SK-N-SH (cell line): ENCODE measurements at regions not wholly inside any gene's neighbourhood (a gene's known extent, or its start where the extent isn't known, plus 50 kb on each side); places are given as distances from the start of the nearest gene placed in this dataset.

Experiments used
- CTCF ChIA-PET: fragments of 300-600, 350-600 bp; formaldehyde crosslinking; extraction: SDS; loops from one replicate; lab custom pipeline; 2021; lab: Yijun Ruan, JAX
- POLR2A ChIA-PET: fragments of 350-600 bp; sonication (Branson Sonifier 250); formaldehyde crosslinking; extraction: SDS; loops from one replicate; lab custom pipeline; 2020; ENCODE audit warnings: antibody characterized with exemption, inconsistent platforms; lab: Yijun Ruan, JAX
- DNase-seq: peaks from one replicate; pipeline ENCODE4 v3.0.0; 2012
- H2AFZ ChIP-seq: fragments of 200-600 bp; sonication (generic); 2 replicates; pipeline ENCODE4 v1.8.1; 2016; ENCODE audit warnings: antibody characterized with exemption, mild to moderate bottlenecking, low read depth
- H3F3A ChIP-seq: fragments of 200-600 bp; sonication (generic); replicated peaks from 2 replicates; pipeline ENCODE3; 2016; ENCODE audit warnings: antibody characterized with exemption, mild to moderate bottlenecking; ENCODE audit not compliant: insufficient read depth
- H3K27ac ChIP-seq, 2 experiments: fragments of 200-500 bp in 1 of 2; fragments of 200-600 bp in 1 of 2; sonication (Bioruptor generic) in 1 of 2; sonication (generic), shearing (Covaris generic) in 1 of 2; 2 replicates each; pipeline versions ENCODE4 v1.5.1 to v1.6.1; 2014 to 2016; ENCODE audit warnings: low read depth in 2 of 2, inconsistent platforms in 1 of 2, low read length in 1 of 2, mild to moderate bottlenecking in 1 of 2, mixed read lengths in 1 of 2
- H3K27me3 ChIP-seq: fragments of 200-600 bp; sonication (generic), shearing (Covaris generic); 2 replicates; pipeline ENCODE4 v1.6.1; 2016; ENCODE audit warnings: mixed run types; ENCODE audit not compliant: insufficient read depth
- H3K36me3 ChIP-seq, 2 experiments: fragments of 200-500 bp in 1 of 2; fragments of 200-600 bp in 1 of 2; sonication (Bioruptor generic) in 1 of 2; sonication (generic) in 1 of 2; replicated peaks in 1 of 2; 2 replicates each; pipeline versions ENCODE3 to v1.5.1; 2014 to 2016; ENCODE audit warnings: low read length in 1 of 2, mild to moderate bottlenecking in 1 of 2; ENCODE audit not compliant: insufficient read depth in 2 of 2, control insufficient read depth in 1 of 2
- H3K4me1 ChIP-seq, 2 experiments: fragments of 200-500 bp in 1 of 2; fragments of 200-600 bp in 1 of 2; sonication (Bioruptor generic) in 1 of 2; sonication (generic), shearing (Covaris generic) in 1 of 2; 2 replicates each; pipeline versions ENCODE4 v1.5.1 to v1.6.1; 2014 to 2016; ENCODE audit warnings: low read depth in 1 of 2, low read length in 1 of 2, mixed run types in 1 of 2; ENCODE audit not compliant: insufficient read depth in 2 of 2, control insufficient read depth in 1 of 2
- H3K4me2 ChIP-seq: fragments of 200-600 bp; sonication (generic), shearing (Covaris generic); 2 replicates; pipeline ENCODE4 v1.6.1; 2017; ENCODE audit warnings: mixed run types
- H3K4me3 ChIP-seq, 2 experiments: fragments of 200-500 bp in 1 of 2; fragments of 200-600 bp in 1 of 2; sonication (Bioruptor generic) in 1 of 2; sonication (generic), shearing (Covaris generic) in 1 of 2; 2 replicates each; pipeline versions ENCODE4 v1.5.1 to v1.8.1; 2014 to 2016; ENCODE audit warnings: low read depth in 2 of 2, inconsistent platforms in 1 of 2, low read length in 1 of 2, mild to moderate bottlenecking in 1 of 2, mixed read lengths in 1 of 2, moderate library complexity in 1 of 2
- H3K79me2 ChIP-seq: fragments of 200-600 bp; sonication (generic); 2 replicates; pipeline ENCODE4 v1.8.1; 2017; ENCODE audit warnings: mild to moderate bottlenecking; ENCODE audit not compliant: insufficient read depth
- H3K9ac ChIP-seq: fragments of 200-600 bp; sonication (generic); 2 replicates; pipeline ENCODE4 v1.6.1; 2017; ENCODE audit warnings: mixed run types
- H3K9me2 ChIP-seq: fragments of 200-600 bp; sonication (generic); 2 replicates; pipeline ENCODE4 v1.6.1; 2017; ENCODE audit warnings: mixed run types
- H3K9me3 ChIP-seq: fragments of 200-600 bp; sonication (generic); 2 replicates; pipeline ENCODE4 v1.6.1; 2017; ENCODE audit warnings: mixed run types, mild to moderate bottlenecking, moderate library complexity
- H4K20me1 ChIP-seq: fragments of 200-600 bp; sonication (generic); 2 replicates; pipeline ENCODE4 v1.6.1; 2017; ENCODE audit warnings: mild to moderate bottlenecking, mixed run types; ENCODE audit not compliant: insufficient read depth
- EZH2phosphoT487 ChIP-seq: fragments of 200-600 bp; sonication (generic); IDR thresholded peaks from 2 replicates; pipeline ENCODE4 v1.6.1; 2017; ENCODE audit warnings: low read depth, mixed run types, mild to moderate bottlenecking, antibody characterized with exemption, moderate library complexity, borderline replicate concordance
- GATA2 ChIP-seq: sonication (generic); formaldehyde crosslinking; IDR thresholded peaks from 2 replicates; pipeline ENCODE4 v1.5.0; 2020; ENCODE audit warnings: mild to moderate bottlenecking, missing genetic modification reagents
- JUND ChIP-seq: IDR thresholded peaks from 2 replicates; pipeline ENCODE4 v1.4.0; 2012
- RAD21 ChIP-seq: IDR thresholded peaks from 2 replicates; pipeline ENCODE4 v1.6.1; 2012; ENCODE audit warnings: mild to moderate bottlenecking, low read length
- YY1 ChIP-seq: IDR thresholded peaks from 2 replicates; pipeline ENCODE4 v1.4.0; 2012; ENCODE audit warnings: low read depth, mild to moderate bottlenecking
- WGBS: methylation state at CpG from one replicate; pipeline ENCODE4 v1.1.6; 2017; ENCODE audit warnings: low lambda C conversion rate; 5-methylcytosine and 5-hydroxymethylcytosine counted together
- TF ChIP-seq, protein P1 (sequence below): IDR thresholded peaks from 2 replicates; pipeline ENCODE4 v1.4.0; 2012; ENCODE audit warnings: low read depth, borderline replicate concordance
- TF ChIP-seq, protein P2 (sequence below): IDR thresholded peaks from 2 replicates; pipeline ENCODE4 v1.6.1; 2012; ENCODE audit warnings: mild to moderate bottlenecking, low read depth, low read length, moderate library complexity

DNA sequence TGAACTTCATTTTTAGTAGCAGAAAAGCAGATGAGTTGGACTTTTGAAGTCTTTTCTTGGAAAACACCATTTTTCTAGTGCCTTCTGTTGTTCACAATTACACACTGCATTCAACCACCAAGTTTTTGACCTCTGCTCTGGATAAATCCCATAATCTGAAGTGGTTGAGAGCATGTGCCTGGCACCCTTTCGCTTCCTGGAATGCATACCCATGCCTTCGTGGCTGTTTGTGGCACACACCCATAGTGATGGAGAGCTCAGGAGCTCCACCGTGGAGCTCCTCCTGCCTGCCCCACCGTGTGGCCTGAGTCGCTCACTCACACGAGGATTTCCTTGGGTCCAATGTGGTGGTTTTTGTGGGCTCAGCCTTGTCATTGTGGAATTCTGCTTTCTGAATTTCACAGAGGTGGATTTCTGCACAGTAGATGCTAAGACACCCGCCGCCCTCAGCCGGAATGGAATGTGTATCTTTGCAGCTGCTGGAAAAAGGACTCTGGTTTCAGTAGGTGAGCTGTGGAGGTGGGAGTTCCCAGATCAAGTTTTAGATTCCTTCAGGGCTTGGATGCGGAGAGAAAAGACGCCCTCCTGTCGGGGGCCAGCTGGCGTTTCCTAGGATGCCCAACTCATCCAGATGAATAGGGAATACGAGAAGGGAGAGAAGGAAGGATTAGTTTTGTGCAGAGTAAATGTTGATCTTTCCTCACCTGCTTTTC, 500.4 kb downstream of the IRX1 start:
- Histone ChIP-seq H2AFZ (no peak overlapping the region), H4K20me1 (no peaks in the 10 kb centered on the region), H3K36me3 (no peaks in the 10 kb centered on the region), H3K4me3 (no peak overlapping the region), H3K9me3 (no peaks in the 10 kb centered on the region), H3K4me1 (no peaks in the 10 kb centered on the region), H3K27me3 (no peaks in the 10 kb centered on the region), H3K27ac (no peak overlapping the region), H3K9ac (no peak overlapping the region), H3K4me2 (no peak overlapping the region), H3K9me2 (no peaks in the 10 kb centered on the region), H3K79me2 (no peaks in the 10 kb centered on the region), H3F3A (no peaks in the 10 kb centered on the region)
- WGBS = 5% methylated on average over 11 of the region's 14 CpGs
- no peak for DNase-seq
- ChIA-PET CTCF (interaction anchor here (0.9 kb wide), 1 partner anchor 25 kb away, joined by 3 read pairs; no protein-coding TSS in a partner anchor), POLR2A (no interaction called here)
- TF ChIP-seq JUND (no peak), RAD21 (no peak), GATA2 (no peak), YY1 (no peak), EZH2phosphoT487 (no peak)
- TF ChIP-seq, protein P1, sequence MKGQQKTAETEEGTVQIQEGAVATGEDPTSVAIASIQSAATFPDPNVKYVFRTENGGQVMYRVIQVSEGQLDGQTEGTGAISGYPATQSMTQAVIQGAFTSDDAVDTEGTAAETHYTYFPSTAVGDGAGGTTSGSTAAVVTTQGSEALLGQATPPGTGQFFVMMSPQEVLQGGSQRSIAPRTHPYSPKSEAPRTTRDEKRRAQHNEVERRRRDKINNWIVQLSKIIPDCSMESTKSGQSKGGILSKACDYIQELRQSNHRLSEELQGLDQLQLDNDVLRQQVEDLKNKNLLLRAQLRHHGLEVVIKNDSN = no peak
- TF ChIP-seq, protein P2, sequence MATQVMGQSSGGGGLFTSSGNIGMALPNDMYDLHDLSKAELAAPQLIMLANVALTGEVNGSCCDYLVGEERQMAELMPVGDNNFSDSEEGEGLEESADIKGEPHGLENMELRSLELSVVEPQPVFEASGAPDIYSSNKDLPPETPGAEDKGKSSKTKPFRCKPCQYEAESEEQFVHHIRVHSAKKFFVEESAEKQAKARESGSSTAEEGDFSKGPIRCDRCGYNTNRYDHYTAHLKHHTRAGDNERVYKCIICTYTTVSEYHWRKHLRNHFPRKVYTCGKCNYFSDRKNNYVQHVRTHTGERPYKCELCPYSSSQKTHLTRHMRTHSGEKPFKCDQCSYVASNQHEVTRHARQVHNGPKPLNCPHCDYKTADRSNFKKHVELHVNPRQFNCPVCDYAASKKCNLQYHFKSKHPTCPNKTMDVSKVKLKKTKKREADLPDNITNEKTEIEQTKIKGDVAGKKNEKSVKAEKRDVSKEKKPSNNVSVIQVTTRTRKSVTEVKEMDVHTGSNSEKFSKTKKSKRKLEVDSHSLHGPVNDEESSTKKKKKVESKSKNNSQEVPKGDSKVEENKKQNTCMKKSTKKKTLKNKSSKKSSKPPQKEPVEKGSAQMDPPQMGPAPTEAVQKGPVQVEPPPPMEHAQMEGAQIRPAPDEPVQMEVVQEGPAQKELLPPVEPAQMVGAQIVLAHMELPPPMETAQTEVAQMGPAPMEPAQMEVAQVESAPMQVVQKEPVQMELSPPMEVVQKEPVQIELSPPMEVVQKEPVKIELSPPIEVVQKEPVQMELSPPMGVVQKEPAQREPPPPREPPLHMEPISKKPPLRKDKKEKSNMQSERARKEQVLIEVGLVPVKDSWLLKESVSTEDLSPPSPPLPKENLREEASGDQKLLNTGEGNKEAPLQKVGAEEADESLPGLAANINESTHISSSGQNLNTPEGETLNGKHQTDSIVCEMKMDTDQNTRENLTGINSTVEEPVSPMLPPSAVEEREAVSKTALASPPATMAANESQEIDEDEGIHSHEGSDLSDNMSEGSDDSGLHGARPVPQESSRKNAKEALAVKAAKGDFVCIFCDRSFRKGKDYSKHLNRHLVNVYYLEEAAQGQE = no peak

DNA sequence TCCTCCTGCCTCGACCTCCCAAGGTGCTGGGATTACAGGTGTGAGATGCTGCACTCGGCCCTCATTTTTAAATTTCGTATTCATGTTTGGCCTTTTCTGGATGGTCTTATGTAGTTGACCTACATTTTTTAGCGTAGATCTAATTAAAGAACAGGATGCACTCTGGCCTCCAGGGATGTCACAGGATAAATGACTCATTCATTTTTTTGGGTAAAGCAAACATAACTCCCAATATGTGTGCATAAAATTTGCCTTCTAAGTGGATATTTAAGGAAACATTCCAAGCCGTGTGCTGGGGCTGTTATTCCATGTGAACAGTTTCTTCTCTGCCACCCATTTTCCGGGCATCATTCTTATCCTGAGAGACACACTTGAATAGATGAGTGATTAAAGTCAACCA, 501.6 kb downstream of the IRX1 start:
- Histone ChIP-seq H3K9me2 (no peaks in the 10 kb centered on the region), H3K9me3 (no peaks in the 10 kb centered on the region), H2AFZ (no peak overlapping the region), H3K27me3 (no peaks in the 10 kb centered on the region), H3K36me3 (no peaks in the 10 kb centered on the region), H3K27ac (no peak overlapping the region), H3K4me3 (no peak overlapping the region), H4K20me1 (no peaks in the 10 kb centered on the region), H3F3A (no peaks in the 10 kb centered on the region), H3K4me1 (no peaks in the 10 kb centered on the region), H3K79me2 (no peaks in the 10 kb centered on the region), H3K9ac (no peak overlapping the region), H3K4me2 (no peak overlapping the region)
- TF ChIP-seq GATA2 = no peak
- WGBS = 2% methylated on average over 6 of the region's 6 CpGs
- no peak for DNase-seq
- CTCF ChIA-PET = no interaction called here
- POLR2A ChIA-PET = no interaction called here
